ENCODE measurements at regions not wholly inside any gene's neighbourhood (a gene's known extent, or its start where the extent isn't known, plus 50 kb on each side); places are given as distances from the start of the nearest gene placed in this dataset.

DNA sequence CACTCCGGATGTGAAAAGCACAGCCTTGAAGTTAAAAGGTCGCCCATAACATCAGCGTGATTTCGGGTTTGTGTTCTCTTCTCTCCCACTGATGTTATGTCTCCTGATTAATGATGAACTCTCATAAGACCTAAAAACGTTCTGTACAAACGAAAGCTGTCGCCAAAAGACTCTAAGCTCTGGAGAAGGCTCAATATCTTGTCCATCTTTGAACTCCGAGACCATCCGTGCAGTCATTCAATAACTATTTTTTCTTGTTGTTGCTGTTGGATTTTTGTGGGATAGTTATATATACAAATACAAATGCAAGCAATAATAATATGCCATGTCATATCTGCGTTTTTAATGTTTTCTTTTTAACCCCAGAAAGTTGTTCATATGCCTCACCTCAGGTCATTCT, 291.8 kb upstream of the MARCKS start:
- TF ChIP-seq, protein P1, sequence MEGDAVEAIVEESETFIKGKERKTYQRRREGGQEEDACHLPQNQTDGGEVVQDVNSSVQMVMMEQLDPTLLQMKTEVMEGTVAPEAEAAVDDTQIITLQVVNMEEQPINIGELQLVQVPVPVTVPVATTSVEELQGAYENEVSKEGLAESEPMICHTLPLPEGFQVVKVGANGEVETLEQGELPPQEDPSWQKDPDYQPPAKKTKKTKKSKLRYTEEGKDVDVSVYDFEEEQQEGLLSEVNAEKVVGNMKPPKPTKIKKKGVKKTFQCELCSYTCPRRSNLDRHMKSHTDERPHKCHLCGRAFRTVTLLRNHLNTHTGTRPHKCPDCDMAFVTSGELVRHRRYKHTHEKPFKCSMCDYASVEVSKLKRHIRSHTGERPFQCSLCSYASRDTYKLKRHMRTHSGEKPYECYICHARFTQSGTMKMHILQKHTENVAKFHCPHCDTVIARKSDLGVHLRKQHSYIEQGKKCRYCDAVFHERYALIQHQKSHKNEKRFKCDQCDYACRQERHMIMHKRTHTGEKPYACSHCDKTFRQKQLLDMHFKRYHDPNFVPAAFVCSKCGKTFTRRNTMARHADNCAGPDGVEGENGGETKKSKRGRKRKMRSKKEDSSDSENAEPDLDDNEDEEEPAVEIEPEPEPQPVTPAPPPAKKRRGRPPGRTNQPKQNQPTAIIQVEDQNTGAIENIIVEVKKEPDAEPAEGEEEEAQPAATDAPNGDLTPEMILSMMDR (IDR thresholded peaks at IDR 0.05 in 2 of 3, conservative IDR thresholded peaks at IDR 0.05 in 1 of 3; ENCODE audit: borderline replicate concordance in 1 of 3, insufficient read depth in 1 of 3, low read depth in 2 of 3, low read length in 2 of 3), result no peak
- no peak for TF ChIP-seq ZFX (IDR thresholded peaks at IDR 0.05)
- TF ChIP-seq EZH2 (IDR thresholded peaks at IDR 0.05), result no peak
